Kasumi-1 (cell line): ENCODE measurements at regions not wholly inside any gene's neighbourhood (a gene's known extent, or its start where the extent isn't known, plus 50 kb on each side); places are given as distances from the start of the nearest gene placed in this dataset.

Experiments
- DNase-seq, 2 experiments: peaks; one replicate each; lab custom pipeline; 2025; lab: John Stamatoyannopoulos, UW

GRCh38 chr11:97136067-97136466 is 746.3 kb downstream of the JRKL start:
- no peak for DNase-seq

GRCh38 chr11:97140885-97141494 is 751.2 kb downstream of the JRKL start:
- DNase-seq = peak; percentile 13 to 44

GRCh38 chr11:97143463-97143862 is 753.6 kb downstream of the JRKL start:
- peak; percentile 11 to 20 for DNase-seq

GRCh38 chr11:97149741-97150140 is 759.9 kb downstream of the JRKL start:
- no peak for DNase-seq

GRCh38 chr11:97157221-97157740 is 767.5 kb downstream of the JRKL start:
- no peak for DNase-seq

GRCh38 chr11:97158243-97158642 is 768.4 kb downstream of the JRKL start:
- DNase-seq = no peak

GRCh38 chr11:97163631-97164191 is 773.9 kb downstream of the JRKL start:
- no peak for DNase-seq

GRCh38 chr11:97201743-97202612 is 812.2 kb downstream of the JRKL start:
- no peak for DNase-seq

- no peak for DNase-seq
Observed at GRCh38 chr11:97202613-97203292, 812.9 kb downstream of the JRKL start.

- DNase-seq = no peak
Observed at GRCh38 chr11:97218011-97218410, 828.2 kb downstream of the JRKL start.

- no peak for DNase-seq
Observed at GRCh38 chr11:97223647-97224046, 833.8 kb downstream of the JRKL start.

- DNase-seq = no peak
Observed at GRCh38 chr11:97224396-97224795, 834.6 kb downstream of the JRKL start.

GRCh38 chr11:97225794-97226193 is 836.0 kb downstream of the JRKL start:
- DNase-seq = no peak

- no peak for DNase-seq
Observed at GRCh38 chr11:97229936-97230335, 840.1 kb downstream of the JRKL start.

- no peak for DNase-seq
Observed at GRCh38 chr11:97231231-97231630, 841.4 kb downstream of the JRKL start.

- no peak for DNase-seq
Observed at GRCh38 chr11:97234016-97234415, 844.2 kb downstream of the JRKL start.

- DNase-seq = peak in 1 of 2 experiments; percentile 1
Observed at GRCh38 chr11:97237151-97237550, 847.3 kb downstream of the JRKL start.

GRCh38 chr11:97247601-97248000 is 857.8 kb downstream of the JRKL start:
- DNase-seq = no peak

- DNase-seq = no peak
Observed at GRCh38 chr11:97254790-97255189, 865.0 kb downstream of the JRKL start.

- no peak for DNase-seq
Observed at GRCh38 chr11:97259434-97259833, 869.6 kb downstream of the JRKL start.

- no peak for DNase-seq
Observed at GRCh38 chr11:97259884-97260283, 870.1 kb downstream of the JRKL start.

- DNase-seq = no peak
Observed at GRCh38 chr11:97263183-97263858, 873.5 kb downstream of the JRKL start.
